ENCODE measurements at regions not wholly inside any gene's neighbourhood (a gene's known extent, or its start where the extent isn't known, plus 50 kb on each side); places are given as distances from the start of the nearest gene placed in this dataset.

DNA sequence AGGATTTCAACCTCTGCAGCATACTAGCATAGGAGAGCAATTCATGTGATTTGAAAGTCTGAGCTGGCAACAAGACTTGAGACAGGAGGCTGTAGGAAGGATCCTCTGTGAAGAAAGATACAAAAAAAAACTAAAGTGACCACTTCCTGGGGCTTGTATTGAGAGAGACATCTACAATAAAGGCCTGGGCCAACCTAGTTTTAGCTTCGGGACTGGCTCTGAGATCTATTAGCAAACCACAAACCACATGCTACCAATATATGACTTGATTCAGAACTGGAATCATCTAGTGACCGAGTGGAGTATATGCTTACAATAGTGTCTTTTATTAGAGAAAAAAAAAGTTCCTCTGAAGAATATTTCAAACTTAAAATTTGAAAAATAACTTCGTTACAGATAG lies 1448.9 kb upstream of the CDH6 start:
- TF ChIP-seq, protein P1, sequence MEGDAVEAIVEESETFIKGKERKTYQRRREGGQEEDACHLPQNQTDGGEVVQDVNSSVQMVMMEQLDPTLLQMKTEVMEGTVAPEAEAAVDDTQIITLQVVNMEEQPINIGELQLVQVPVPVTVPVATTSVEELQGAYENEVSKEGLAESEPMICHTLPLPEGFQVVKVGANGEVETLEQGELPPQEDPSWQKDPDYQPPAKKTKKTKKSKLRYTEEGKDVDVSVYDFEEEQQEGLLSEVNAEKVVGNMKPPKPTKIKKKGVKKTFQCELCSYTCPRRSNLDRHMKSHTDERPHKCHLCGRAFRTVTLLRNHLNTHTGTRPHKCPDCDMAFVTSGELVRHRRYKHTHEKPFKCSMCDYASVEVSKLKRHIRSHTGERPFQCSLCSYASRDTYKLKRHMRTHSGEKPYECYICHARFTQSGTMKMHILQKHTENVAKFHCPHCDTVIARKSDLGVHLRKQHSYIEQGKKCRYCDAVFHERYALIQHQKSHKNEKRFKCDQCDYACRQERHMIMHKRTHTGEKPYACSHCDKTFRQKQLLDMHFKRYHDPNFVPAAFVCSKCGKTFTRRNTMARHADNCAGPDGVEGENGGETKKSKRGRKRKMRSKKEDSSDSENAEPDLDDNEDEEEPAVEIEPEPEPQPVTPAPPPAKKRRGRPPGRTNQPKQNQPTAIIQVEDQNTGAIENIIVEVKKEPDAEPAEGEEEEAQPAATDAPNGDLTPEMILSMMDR (IDR thresholded peaks at IDR 0.05) = no peak
- TF ChIP-seq POLR2A (IDR thresholded peaks at IDR 0.05) (no peak), EP300 (IDR thresholded peaks at IDR 0.05; ENCODE audit: low read depth) (no peak)
